NCI-H146 (cell line): ENCODE measurements at regions not wholly inside any gene's neighbourhood (a gene's known extent, or its start where the extent isn't known, plus 50 kb on each side); places are given as distances from the start of the nearest gene placed in this dataset.

Source experiments
- DNase-seq: peaks from one replicate; lab custom pipeline; 2025; lab: John Stamatoyannopoulos, UW

GRCh38 chr18:46379323-46379950 lies 275.3 kb downstream of the HAUS1 start:
- no peak for DNase-seq

- DNase-seq, result no peak
Observed at GRCh38 chr18:46385124-46385523, 271.9 kb downstream of the LOXHD1 start.

GRCh38 chr18:46386788-46387187 lies 270.2 kb downstream of the LOXHD1 start:
- no peak for DNase-seq

GRCh38 chr18:46387441-46388131 lies 269.4 kb downstream of the LOXHD1 start:
- no peak for DNase-seq

GRCh38 chr18:46388286-46388685 lies 268.7 kb downstream of the LOXHD1 start:
- no peak for DNase-seq

GRCh38 chr18:46392576-46392975 lies 264.4 kb downstream of the LOXHD1 start:
- no peak for DNase-seq

GRCh38 chr18:46393230-46393629 lies 263.8 kb downstream of the LOXHD1 start:
- DNase-seq, result peak; percentile 38

- no peak for DNase-seq
Observed at GRCh38 chr18:46393961-46394360, 263.1 kb downstream of the LOXHD1 start.

GRCh38 chr18:46395795-46396194 lies 261.2 kb downstream of the LOXHD1 start:
- DNase-seq, result no peak

- no peak for DNase-seq
Observed at GRCh38 chr18:46397174-46397573, 259.8 kb downstream of the LOXHD1 start.

GRCh38 chr18:46398005-46398404 lies 259.0 kb downstream of the LOXHD1 start:
- no peak for DNase-seq

GRCh38 chr18:46398625-46399024 lies 258.4 kb downstream of the LOXHD1 start:
- DNase-seq, result no peak

GRCh38 chr18:46399303-46399702 lies 257.7 kb downstream of the LOXHD1 start:
- DNase-seq, result no peak

GRCh38 chr18:46400449-46400848 lies 256.6 kb downstream of the LOXHD1 start:
- DNase-seq, result no peak

GRCh38 chr18:46401486-46402070 lies 255.4 kb downstream of the LOXHD1 start:
- peak; percentile 72 for DNase-seq

- DNase-seq, result no peak
Observed at GRCh38 chr18:46402396-46402795, 254.6 kb downstream of the LOXHD1 start.

GRCh38 chr18:46402945-46403344 lies 254.1 kb downstream of the LOXHD1 start:
- DNase-seq, result no peak

GRCh38 chr18:46405832-46406538 lies 251.0 kb downstream of the LOXHD1 start:
- no peak for DNase-seq

- no peak for DNase-seq
Observed at GRCh38 chr18:46406539-46406932, 250.5 kb downstream of the LOXHD1 start.

GRCh38 chr18:46407486-46408166 lies 249.4 kb downstream of the LOXHD1 start:
- DNase-seq, result no peak

GRCh38 chr18:46408334-46408987 lies 248.6 kb downstream of the LOXHD1 start:
- DNase-seq, result peak; percentile 16
